ENCODE measurements at regions not wholly inside any gene's neighbourhood (a gene's known extent, or its start where the extent isn't known, plus 50 kb on each side); places are given as distances from the start of the nearest gene placed in this dataset.
"Not testable (repeated sequence)": the region's sequence is repeated elsewhere in the genome, so short reads cannot be mapped to it uniquely, and the experiment has no call there.

GRCh38 chr13:24931450-24932251 lies 164.3 kb upstream of the PABPC3 start:
- Histone ChIP-seq H3K4me2 (ENCODE audit: low read length, poor library complexity, severe bottlenecking) (peak overlapping the region; percentile 34), H3K27me3 (ENCODE audit: control insufficient read depth in 1 of 2, insufficient read depth in 1 of 2, low read length in 2 of 2) (peaks cover 25 to 39% of the 10 kb centered on the region in 2 experiments), H2BK120ac (ENCODE audit: low read depth, low read length) (no peak overlapping the region), H2BK12ac (ENCODE audit: low read length in 2 of 2) (no peak overlapping the region), H3K4me1 (ENCODE audit: control insufficient read depth, insufficient read depth, low read depth, low read length) (peaks cover 2% of the 10 kb centered on the region), H2BK15ac (ENCODE audit: low read depth, poor library complexity, severe bottlenecking) (no peak overlapping the region), H3K9me3 (ENCODE audit: control insufficient read depth, low read length) (no peaks in the 10 kb centered on the region), H4K91ac (ENCODE audit: low read length) (peak overlapping the region; percentile 50), H2AK5ac (ENCODE audit: low read length, severe bottlenecking) (no peak overlapping the region), H2AFZ (ENCODE audit: low read depth, low read length) (no peak overlapping the region), H3K4me3 (ENCODE audit: insufficient read depth in 1 of 2, low read depth in 1 of 2, low read length in 2 of 2) (peak overlapping the region in 1 of 2 experiments; percentile 74), H3K9ac (ENCODE audit: low read length) (peak overlapping the region; percentile 61), H3K27ac (ENCODE audit: low read length, poor library complexity, severe bottlenecking) (no peak overlapping the region), H2BK5ac (ENCODE audit: low read depth, low read length, poor library complexity, severe bottlenecking) (no peak overlapping the region), H4K8ac (ENCODE audit: low read length) (no peak overlapping the region), H3K4ac (ENCODE audit: low read depth in 1 of 2, low read length in 2 of 2) (no peak overlapping the region), H3K18ac (ENCODE audit: low read depth in 1 of 2, low read length in 2 of 2) (no peak overlapping the region), H3K79me1 (replicated peaks; ENCODE audit: low read length, poor library complexity, severe bottlenecking) (no peaks in the 10 kb centered on the region), H3K23ac (ENCODE audit: low read length in 2 of 2) (no peak overlapping the region), H3K36me3 (ENCODE audit: control insufficient read depth in 1 of 2, insufficient read depth in 2 of 2, low read depth in 1 of 2, low read length in 2 of 2) (no peaks in the 10 kb centered on the region), H3K14ac (ENCODE audit: low read length in 2 of 2) (no peak overlapping the region)
- no peak for DNase-seq
- WGBS: 50% methylated on average over 28 of the region's 31 CpGs

GRCh38 chr13:24933106-24934023 lies 162.6 kb upstream of the PABPC3 start:
- Histone ChIP-seq H2BK12ac (ENCODE audit: low read length in 2 of 2) (peak overlapping the region in 1 of 2 experiments; percentile 34), H3K27me3 (ENCODE audit: control insufficient read depth in 1 of 2, insufficient read depth in 1 of 2, low read length in 2 of 2) (peaks cover 22 to 36% of the 10 kb centered on the region in 2 experiments), H3K4me3 (ENCODE audit: insufficient read depth in 1 of 2, low read depth in 1 of 2, low read length in 2 of 2) (peak overlapping the region in 1 of 2 experiments; percentile 17)
- not testable (repeated sequence) for H3K18ac ChIP-seq (ENCODE audit: low read depth in 1 of 2, low read length in 2 of 2); H2AK5ac ChIP-seq (ENCODE audit: low read length, severe bottlenecking); H3K4ac ChIP-seq (ENCODE audit: low read depth in 1 of 2, low read length in 2 of 2); H3K23ac ChIP-seq (ENCODE audit: low read length in 2 of 2); H3K4me2 ChIP-seq (ENCODE audit: low read length, poor library complexity, severe bottlenecking); H3K4me1 ChIP-seq (ENCODE audit: control insufficient read depth, insufficient read depth, low read depth, low read length); H3K9ac ChIP-seq (ENCODE audit: low read length); H3K14ac ChIP-seq (ENCODE audit: low read length in 2 of 2); H3K79me1 ChIP-seq (replicated peaks; ENCODE audit: low read length, poor library complexity, severe bottlenecking); H2BK5ac ChIP-seq (ENCODE audit: low read depth, low read length, poor library complexity, severe bottlenecking); H3K36me3 ChIP-seq (ENCODE audit: control insufficient read depth in 1 of 2, insufficient read depth in 2 of 2, low read depth in 1 of 2, low read length in 2 of 2); H3K27ac ChIP-seq (ENCODE audit: low read length, poor library complexity, severe bottlenecking); H2BK120ac ChIP-seq (ENCODE audit: low read depth, low read length); H4K91ac ChIP-seq (ENCODE audit: low read length); H2AFZ ChIP-seq (ENCODE audit: low read depth, low read length); H4K8ac ChIP-seq (ENCODE audit: low read length); H3K9me3 ChIP-seq (ENCODE audit: control insufficient read depth, low read length); H2BK15ac ChIP-seq (ENCODE audit: low read depth, poor library complexity, severe bottlenecking)
- WGBS: 81% methylated on average over 14 of the region's 15 CpGs
- DNase-seq: peak; percentile 28

- not testable (repeated sequence) for H3K4ac ChIP-seq (ENCODE audit: low read depth in 1 of 2, low read length in 2 of 2); H3K79me1 ChIP-seq (replicated peaks; ENCODE audit: low read length, poor library complexity, severe bottlenecking); H3K4me3 ChIP-seq (ENCODE audit: insufficient read depth in 1 of 2, low read depth in 1 of 2, low read length in 2 of 2); H3K36me3 ChIP-seq (ENCODE audit: control insufficient read depth in 1 of 2, insufficient read depth in 2 of 2, low read depth in 1 of 2, low read length in 2 of 2); H3K9ac ChIP-seq (ENCODE audit: low read length); H3K4me2 ChIP-seq (ENCODE audit: low read length, poor library complexity, severe bottlenecking); H3K4me1 ChIP-seq (ENCODE audit: control insufficient read depth, insufficient read depth, low read depth, low read length); H3K14ac ChIP-seq (ENCODE audit: low read length in 2 of 2); H2BK5ac ChIP-seq (ENCODE audit: low read depth, low read length, poor library complexity, severe bottlenecking); H2AFZ ChIP-seq (ENCODE audit: low read depth, low read length); H3K9me3 ChIP-seq (ENCODE audit: control insufficient read depth, low read length); DNase-seq; H4K91ac ChIP-seq (ENCODE audit: low read length); H2BK120ac ChIP-seq (ENCODE audit: low read depth, low read length); H3K23ac ChIP-seq (ENCODE audit: low read length in 2 of 2); H2AK5ac ChIP-seq (ENCODE audit: low read length, severe bottlenecking); H4K8ac ChIP-seq (ENCODE audit: low read length); H3K18ac ChIP-seq (ENCODE audit: low read depth in 1 of 2, low read length in 2 of 2); H3K27ac ChIP-seq (ENCODE audit: low read length, poor library complexity, severe bottlenecking); H2BK15ac ChIP-seq (ENCODE audit: low read depth, poor library complexity, severe bottlenecking); H2BK12ac ChIP-seq (ENCODE audit: low read length in 2 of 2)
- WGBS: 69% methylated on average over 4 of the region's 4 CpGs
- H3K27me3 ChIP-seq (ENCODE audit: control insufficient read depth in 1 of 2, insufficient read depth in 1 of 2, low read length in 2 of 2): peaks cover 22 to 32% of the 10 kb centered on the region in 2 experiments
Observed at GRCh38 chr13:24934024-24934385, 161.9 kb upstream of the PABPC3 start.

- Histone ChIP-seq H2BK12ac (ENCODE audit: low read length in 2 of 2) (no peak overlapping the region), H2BK15ac (ENCODE audit: low read depth, poor library complexity, severe bottlenecking) (no peak overlapping the region), H3K4me1 (ENCODE audit: control insufficient read depth, insufficient read depth, low read depth, low read length) (no peaks in the 10 kb centered on the region), H3K27me3 (ENCODE audit: control insufficient read depth in 1 of 2, insufficient read depth in 1 of 2, low read length in 2 of 2) (no peaks in the 10 kb centered on the region), H4K91ac (ENCODE audit: low read length) (no peak overlapping the region), H3K14ac (ENCODE audit: low read length in 2 of 2) (no peak overlapping the region), H3K27ac (ENCODE audit: low read length, poor library complexity, severe bottlenecking) (no peak overlapping the region), H4K8ac (ENCODE audit: low read length) (no peak overlapping the region), H3K4me2 (ENCODE audit: low read length, poor library complexity, severe bottlenecking) (no peak overlapping the region), H2BK5ac (ENCODE audit: low read depth, low read length, poor library complexity, severe bottlenecking) (no peak overlapping the region), H2AK5ac (ENCODE audit: low read length, severe bottlenecking) (no peak overlapping the region), H3K36me3 (ENCODE audit: control insufficient read depth in 1 of 2, insufficient read depth in 2 of 2, low read depth in 1 of 2, low read length in 2 of 2) (no peaks in the 10 kb centered on the region), H3K79me1 (replicated peaks; ENCODE audit: low read length, poor library complexity, severe bottlenecking) (no peaks in the 10 kb centered on the region), H2AFZ (ENCODE audit: low read depth, low read length) (no peak overlapping the region), H3K9ac (ENCODE audit: low read length) (no peak overlapping the region), H3K23ac (ENCODE audit: low read length in 2 of 2) (no peak overlapping the region), H3K4ac (ENCODE audit: low read depth in 1 of 2, low read length in 2 of 2) (no peak overlapping the region), H3K18ac (ENCODE audit: low read depth in 1 of 2, low read length in 2 of 2) (no peak overlapping the region), H3K4me3 (ENCODE audit: insufficient read depth in 1 of 2, low read depth in 1 of 2, low read length in 2 of 2) (no peak overlapping the region), H2BK120ac (ENCODE audit: low read depth, low read length) (no peak overlapping the region), H3K9me3 (ENCODE audit: control insufficient read depth, low read length) (no peaks in the 10 kb centered on the region)
- WGBS: 10% methylated on average over 3 of the region's 6 CpGs
- DNase-seq: no peak
Observed at GRCh38 chr13:24938966-24939365, 157.0 kb upstream of the PABPC3 start.
